T-helper 2 cell treated with Interferon-gamma antibody and Interleukin-4, amounts not matched to agents 5 μg/mL and 100 μg/mL, for 36 hours (primary cell): ENCODE measurements at regions not wholly inside any gene's neighbourhood (a gene's known extent, or its start where the extent isn't known, plus 50 kb on each side); places are given as distances from the start of the nearest gene placed in this dataset.

ENCODE experiments used
- DNase-seq: peaks from one replicate; pipeline ENCODE4 v3.0.0; 2021; ENCODE audit warnings: low spot score
- H3K27ac Mint-ChIP-seq: one replicate; pipeline ENCODE4 v1.8.0; 2021; ENCODE audit warnings: mild to moderate bottlenecking, mixed read lengths
- H3K27me3 Mint-ChIP-seq: one replicate; pipeline ENCODE4 v1.8.0; 2021; ENCODE audit warnings: low read depth, mixed read lengths
- H3K36me3 Mint-ChIP-seq: one replicate; pipeline ENCODE4 v1.8.0; 2021; ENCODE audit warnings: low read depth, mixed read lengths
- H3K4me1 Mint-ChIP-seq: one replicate; pipeline ENCODE4 v1.8.0; 2021; ENCODE audit warnings: low read depth, mixed read lengths
- H3K4me3 Mint-ChIP-seq: one replicate; pipeline ENCODE4 v1.8.0; 2022; ENCODE audit warnings: mild to moderate bottlenecking, moderate library complexity, mixed read lengths
- H3K9me3 Mint-ChIP-seq: one replicate; pipeline ENCODE4 v1.8.0; 2021; ENCODE audit warnings: mixed read lengths

- no peak for DNase-seq
- Mint-ChIP-seq H3K4me3 (no peak overlapping the region), H3K27ac (no peak overlapping the region)
Measured at GRCh38 chr3:176663837-176664831, 533.1 kb downstream of the TBL1XR1 start.

GRCh38 chr3:176663387-176663786, 533.9 kb downstream of the TBL1XR1 start:
- Mint-ChIP-seq H3K4me3 (no peak overlapping the region), H3K27me3 (no peaks in the 10 kb centered on the region), H3K36me3 (no peaks in the 10 kb centered on the region), H3K4me1 (no peaks in the 10 kb centered on the region), H3K9me3 (no peaks in the 10 kb centered on the region), H3K27ac (no peak overlapping the region)
- DNase-seq, result no peak

More at GRCh38 chr3:176663837-176664831, 533.1 kb downstream of the TBL1XR1 start:
- Mint-ChIP-seq H3K9me3 (no peaks in the 10 kb centered on the region), H3K4me1 (no peaks in the 10 kb centered on the region), H3K36me3 (no peaks in the 10 kb centered on the region), H3K27me3 (no peaks in the 10 kb centered on the region)

- no peaks in the 10 kb centered on the region for H3K9me3 Mint-ChIP-seq
- no peaks in the 10 kb centered on the region for H3K4me1 Mint-ChIP-seq
- no peaks in the 10 kb centered on the region for H3K27me3 Mint-ChIP-seq
- H3K36me3 Mint-ChIP-seq, result no peaks in the 10 kb centered on the region
- no peak overlapping the region for H3K27ac Mint-ChIP-seq
- no peak overlapping the region for H3K4me3 Mint-ChIP-seq
- DNase-seq, result no peak
Measured at GRCh38 chr3:176661432-176661964, 535.8 kb downstream of the TBL1XR1 start.

- no peak for DNase-seq
- Mint-ChIP-seq H3K4me1 (no peaks in the 10 kb centered on the region), H3K27me3 (no peaks in the 10 kb centered on the region)
Measured at GRCh38 chr3:176655404-176656094, 541.7 kb downstream of the TBL1XR1 start.

GRCh38 chr3:176651622-176652021, 545.7 kb downstream of the TBL1XR1 start:
- DNase-seq, result no peak
- no peak overlapping the region for H3K27ac Mint-ChIP-seq
- H3K4me3 Mint-ChIP-seq, result no peak overlapping the region
- H3K36me3 Mint-ChIP-seq, result no peaks in the 10 kb centered on the region
- H3K9me3 Mint-ChIP-seq, result no peaks in the 10 kb centered on the region
- H3K27me3 Mint-ChIP-seq, result no peaks in the 10 kb centered on the region
- no peaks in the 10 kb centered on the region for H3K4me1 Mint-ChIP-seq

More at GRCh38 chr3:176655404-176656094, 541.7 kb downstream of the TBL1XR1 start:
- Mint-ChIP-seq H3K36me3 (no peaks in the 10 kb centered on the region), H3K9me3 (no peaks in the 10 kb centered on the region), H3K4me3 (no peak overlapping the region), H3K27ac (no peak overlapping the region)

GRCh38 chr3:176650478-176650877, 546.8 kb downstream of the TBL1XR1 start:
- Mint-ChIP-seq H3K4me1 (no peaks in the 10 kb centered on the region), H3K9me3 (no peaks in the 10 kb centered on the region), H3K27ac (no peak overlapping the region), H3K36me3 (no peaks in the 10 kb centered on the region), H3K4me3 (no peak overlapping the region), H3K27me3 (no peaks in the 10 kb centered on the region)
- DNase-seq, result no peak

- no peaks in the 10 kb centered on the region for H3K4me1 Mint-ChIP-seq
- no peak overlapping the region for H3K27ac Mint-ChIP-seq
- H3K36me3 Mint-ChIP-seq, result no peaks in the 10 kb centered on the region
- no peaks in the 10 kb centered on the region for H3K27me3 Mint-ChIP-seq
- no peak for DNase-seq
- no peak overlapping the region for H3K4me3 Mint-ChIP-seq
- H3K9me3 Mint-ChIP-seq, result no peaks in the 10 kb centered on the region
Measured at GRCh38 chr3:176647987-176648386, 549.3 kb downstream of the TBL1XR1 start.

GRCh38 chr3:176633511-176633910, 563.8 kb downstream of the TBL1XR1 start:
- no peaks in the 10 kb centered on the region for H3K4me1 Mint-ChIP-seq
- H3K27ac Mint-ChIP-seq, result no peak overlapping the region
- H3K36me3 Mint-ChIP-seq, result no peaks in the 10 kb centered on the region
- no peak for DNase-seq
- H3K4me3 Mint-ChIP-seq, result no peak overlapping the region
- no peaks in the 10 kb centered on the region for H3K9me3 Mint-ChIP-seq
- H3K27me3 Mint-ChIP-seq, result no peaks in the 10 kb centered on the region

GRCh38 chr3:176632925-176633324, 564.4 kb downstream of the TBL1XR1 start:
- Mint-ChIP-seq H3K9me3 (no peaks in the 10 kb centered on the region), H3K27me3 (no peaks in the 10 kb centered on the region)

GRCh38 chr3:176631165-176631564, 566.1 kb downstream of the TBL1XR1 start:
- no peaks in the 10 kb centered on the region for H3K4me1 Mint-ChIP-seq
- no peak for DNase-seq
- H3K27me3 Mint-ChIP-seq, result no peaks in the 10 kb centered on the region
- H3K27ac Mint-ChIP-seq, result no peak overlapping the region
- no peaks in the 10 kb centered on the region for H3K36me3 Mint-ChIP-seq
- no peak overlapping the region for H3K4me3 Mint-ChIP-seq
- no peaks in the 10 kb centered on the region for H3K9me3 Mint-ChIP-seq

More at GRCh38 chr3:176632925-176633324, 564.4 kb downstream of the TBL1XR1 start:
- H3K4me1 Mint-ChIP-seq, result no peaks in the 10 kb centered on the region
- no peak for DNase-seq
- H3K27ac Mint-ChIP-seq, result no peak overlapping the region
- H3K36me3 Mint-ChIP-seq, result no peaks in the 10 kb centered on the region
- H3K4me3 Mint-ChIP-seq, result no peak overlapping the region

- no peak overlapping the region for H3K27ac Mint-ChIP-seq
- H3K4me3 Mint-ChIP-seq, result no peak overlapping the region
- no peaks in the 10 kb centered on the region for H3K27me3 Mint-ChIP-seq
- no peaks in the 10 kb centered on the region for H3K4me1 Mint-ChIP-seq
- H3K9me3 Mint-ChIP-seq, result no peaks in the 10 kb centered on the region
- H3K36me3 Mint-ChIP-seq, result no peaks in the 10 kb centered on the region
- no peak for DNase-seq
Measured at GRCh38 chr3:176628101-176628639, 569.1 kb downstream of the TBL1XR1 start.

- no peak overlapping the region for H3K4me3 Mint-ChIP-seq
- H3K4me1 Mint-ChIP-seq, result no peaks in the 10 kb centered on the region
Measured at GRCh38 chr3:176623468-176624150, 573.7 kb downstream of the TBL1XR1 start.

GRCh38 chr3:176619833-176620232, 577.4 kb downstream of the TBL1XR1 start:
- H3K27me3 Mint-ChIP-seq, result no peaks in the 10 kb centered on the region
- DNase-seq, result no peak
- no peaks in the 10 kb centered on the region for H3K36me3 Mint-ChIP-seq
- no peak overlapping the region for H3K4me3 Mint-ChIP-seq
- H3K27ac Mint-ChIP-seq, result no peak overlapping the region
- no peaks in the 10 kb centered on the region for H3K9me3 Mint-ChIP-seq
- H3K4me1 Mint-ChIP-seq, result no peaks in the 10 kb centered on the region

More at GRCh38 chr3:176623468-176624150, 573.7 kb downstream of the TBL1XR1 start:
- Mint-ChIP-seq H3K27ac (no peak overlapping the region), H3K36me3 (no peaks in the 10 kb centered on the region), H3K9me3 (no peaks in the 10 kb centered on the region), H3K27me3 (no peaks in the 10 kb centered on the region)
- no peak for DNase-seq
